KMS-11 (cell line): ENCODE measurements at regions not wholly inside any gene's neighbourhood (a gene's known extent, or its start where the extent isn't known, plus 50 kb on each side); places are given as distances from the start of the nearest gene placed in this dataset.

Source experiments
- H2AFZ ChIP-seq: fragments of 200-600 bp; sonication (generic); 2 replicates; pipeline ENCODE4 v1.6.1; 2016; ENCODE audit warnings: antibody characterized with exemption, mixed run types, low read depth
- H3K27ac ChIP-seq: fragments of 200-600 bp; sonication (generic); 2 replicates; pipeline ENCODE4 v1.6.1; 2016; ENCODE audit warnings: mild to moderate bottlenecking, mixed run types
- H3K27me3 ChIP-seq: fragments of 200-600 bp; sonication (generic); 2 replicates; pipeline ENCODE4 v1.6.1; 2017; ENCODE audit warnings: mild to moderate bottlenecking, low read depth, mixed run types, moderate library complexity; ENCODE audit not compliant: insufficient read depth
- H3K36me3 ChIP-seq: fragments of 200-600 bp; sonication (generic); 2 replicates; pipeline ENCODE4 v1.6.1; 2017; ENCODE audit warnings: mild to moderate bottlenecking, mixed run types; ENCODE audit not compliant: insufficient read depth
- H3K4me1 ChIP-seq: fragments of 200-600 bp; sonication (generic); 2 replicates; pipeline ENCODE4 v1.6.1; 2016; ENCODE audit warnings: mild to moderate bottlenecking, low read depth, mixed run types; ENCODE audit not compliant: poor library complexity, severe bottlenecking
- H3K4me2 ChIP-seq: fragments of 200-600 bp; sonication (generic); 2 replicates; pipeline ENCODE4 v1.7.0; 2016; ENCODE audit warnings: mild to moderate bottlenecking, mixed run types
- H3K4me3 ChIP-seq: fragments of 200-600 bp; sonication (generic); IDR thresholded peaks from 2 replicates; pipeline ENCODE4 v1.6.1; 2017; ENCODE audit warnings: low read depth, low read length, mixed read lengths; ENCODE audit not compliant: insufficient read depth
- H3K79me2 ChIP-seq: fragments of 200-600 bp; sonication (generic); 2 replicates; pipeline ENCODE4 v1.6.1; 2016; ENCODE audit warnings: low read depth, mixed run types; ENCODE audit not compliant: insufficient read depth
- H3K9ac ChIP-seq: fragments of 200-600 bp; sonication (generic); 2 replicates; pipeline ENCODE4 v1.6.1; 2016; ENCODE audit warnings: mild to moderate bottlenecking, mixed run types
- H4K20me1 ChIP-seq: fragments of 200-600 bp; sonication (generic); 2 replicates; pipeline ENCODE4 v1.6.1; 2016; ENCODE audit warnings: mild to moderate bottlenecking, mixed run types; ENCODE audit not compliant: insufficient read depth
- TF ChIP-seq, protein P1 (sequence below): fragments of 200-600 bp; sonication (generic); conservative IDR thresholded peaks from 2 replicates; pipeline ENCODE4 v1.6.1; 2017; ENCODE audit warnings: low read depth, mild to moderate bottlenecking, antibody characterized with exemption, low read length, moderate library complexity, mixed read lengths

DNA sequence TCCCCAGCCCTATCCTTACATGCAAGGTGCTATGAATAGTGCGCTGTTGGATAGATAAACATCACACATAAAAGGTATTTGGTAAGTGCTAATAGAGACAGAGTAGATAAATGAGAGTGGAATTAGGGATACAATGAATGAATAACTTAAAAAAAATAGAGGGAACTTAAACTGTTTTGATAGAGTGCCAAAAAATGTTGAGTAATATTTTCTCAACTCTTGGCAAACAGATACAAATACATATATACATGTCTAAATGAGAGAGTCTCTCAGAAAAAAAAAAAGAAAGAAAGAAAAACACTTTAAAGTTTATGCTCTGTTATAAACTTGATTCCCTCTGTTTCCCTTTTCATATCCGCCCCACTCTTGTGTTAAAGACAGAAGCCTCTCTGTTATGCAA, 667.4 kb downstream of the ROBO2 start:
- Histone ChIP-seq H4K20me1 (no peaks in the 10 kb centered on the region), H3K4me1 (no peaks in the 10 kb centered on the region), H3K79me2 (no peaks in the 10 kb centered on the region), H3K4me3 (no peak overlapping the region), H3K4me2 (no peak overlapping the region), H2AFZ (no peak overlapping the region), H3K27me3 (no peaks in the 10 kb centered on the region), H3K27ac (no peak overlapping the region), H3K9ac (no peak overlapping the region), H3K36me3 (no peaks in the 10 kb centered on the region)
- TF ChIP-seq, protein P1, sequence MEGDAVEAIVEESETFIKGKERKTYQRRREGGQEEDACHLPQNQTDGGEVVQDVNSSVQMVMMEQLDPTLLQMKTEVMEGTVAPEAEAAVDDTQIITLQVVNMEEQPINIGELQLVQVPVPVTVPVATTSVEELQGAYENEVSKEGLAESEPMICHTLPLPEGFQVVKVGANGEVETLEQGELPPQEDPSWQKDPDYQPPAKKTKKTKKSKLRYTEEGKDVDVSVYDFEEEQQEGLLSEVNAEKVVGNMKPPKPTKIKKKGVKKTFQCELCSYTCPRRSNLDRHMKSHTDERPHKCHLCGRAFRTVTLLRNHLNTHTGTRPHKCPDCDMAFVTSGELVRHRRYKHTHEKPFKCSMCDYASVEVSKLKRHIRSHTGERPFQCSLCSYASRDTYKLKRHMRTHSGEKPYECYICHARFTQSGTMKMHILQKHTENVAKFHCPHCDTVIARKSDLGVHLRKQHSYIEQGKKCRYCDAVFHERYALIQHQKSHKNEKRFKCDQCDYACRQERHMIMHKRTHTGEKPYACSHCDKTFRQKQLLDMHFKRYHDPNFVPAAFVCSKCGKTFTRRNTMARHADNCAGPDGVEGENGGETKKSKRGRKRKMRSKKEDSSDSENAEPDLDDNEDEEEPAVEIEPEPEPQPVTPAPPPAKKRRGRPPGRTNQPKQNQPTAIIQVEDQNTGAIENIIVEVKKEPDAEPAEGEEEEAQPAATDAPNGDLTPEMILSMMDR = no peak

DNA sequence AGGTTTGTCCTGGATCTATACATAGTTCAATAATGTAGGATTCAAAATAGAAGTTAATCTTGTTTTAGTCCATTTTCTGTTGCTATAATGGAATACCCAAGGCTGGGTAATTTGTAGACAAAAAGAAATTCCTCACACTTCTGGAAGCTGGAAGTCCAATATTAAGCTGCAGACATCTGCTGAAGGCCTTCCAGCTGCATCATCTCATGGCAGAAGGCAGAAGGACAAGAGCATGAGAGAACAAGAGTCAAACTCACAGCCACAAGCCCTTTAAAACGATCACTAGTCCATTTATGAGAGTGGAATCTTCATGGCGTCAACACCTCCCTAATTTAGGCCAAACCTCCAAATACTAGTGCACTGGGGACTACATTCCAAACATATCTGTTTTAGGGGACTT, 669.3 kb downstream of the ROBO2 start:
- H3K27ac ChIP-seq = no peak overlapping the region
- no peaks in the 10 kb centered on the region for H3K27me3 ChIP-seq
- TF ChIP-seq, protein P1 = no peak
- no peak overlapping the region for H3K9ac ChIP-seq
- H3K36me3 ChIP-seq = no peaks in the 10 kb centered on the region
- H2AFZ ChIP-seq = no peak overlapping the region
- H3K4me3 ChIP-seq = no peak overlapping the region
- H3K4me2 ChIP-seq = no peak overlapping the region
- no peaks in the 10 kb centered on the region for H3K79me2 ChIP-seq
- H4K20me1 ChIP-seq = no peaks in the 10 kb centered on the region
- no peaks in the 10 kb centered on the region for H3K4me1 ChIP-seq

DNA sequence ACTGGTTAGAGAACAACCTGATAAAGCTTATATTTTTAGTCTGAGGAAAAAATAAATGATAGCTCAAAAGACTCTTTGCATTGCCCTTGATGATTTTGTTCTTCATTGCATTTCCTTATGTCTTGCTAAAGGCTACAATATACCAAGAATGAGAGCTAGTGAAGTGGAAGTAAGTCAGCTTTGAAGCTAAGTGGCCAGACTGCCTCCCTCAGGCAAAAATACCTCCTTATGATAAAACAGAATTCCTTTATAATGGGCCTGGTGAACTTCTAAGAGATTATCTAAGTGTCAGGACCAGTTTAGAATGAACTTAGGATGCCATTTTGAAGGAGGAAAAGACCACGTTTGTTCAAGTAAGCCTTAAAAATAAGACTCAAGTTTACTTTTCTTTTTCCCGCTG, 678.4 kb downstream of the ROBO2 start:
- Histone ChIP-seq H3K4me3 (no peak overlapping the region), H2AFZ (no peak overlapping the region), H3K27me3 (no peaks in the 10 kb centered on the region), H3K36me3 (no peaks in the 10 kb centered on the region), H4K20me1 (no peaks in the 10 kb centered on the region), H3K27ac (no peak overlapping the region), H3K4me1 (no peaks in the 10 kb centered on the region), H3K4me2 (no peak overlapping the region), H3K9ac (no peak overlapping the region), H3K79me2 (no peaks in the 10 kb centered on the region)
- TF ChIP-seq, protein P1 = no peak

DNA sequence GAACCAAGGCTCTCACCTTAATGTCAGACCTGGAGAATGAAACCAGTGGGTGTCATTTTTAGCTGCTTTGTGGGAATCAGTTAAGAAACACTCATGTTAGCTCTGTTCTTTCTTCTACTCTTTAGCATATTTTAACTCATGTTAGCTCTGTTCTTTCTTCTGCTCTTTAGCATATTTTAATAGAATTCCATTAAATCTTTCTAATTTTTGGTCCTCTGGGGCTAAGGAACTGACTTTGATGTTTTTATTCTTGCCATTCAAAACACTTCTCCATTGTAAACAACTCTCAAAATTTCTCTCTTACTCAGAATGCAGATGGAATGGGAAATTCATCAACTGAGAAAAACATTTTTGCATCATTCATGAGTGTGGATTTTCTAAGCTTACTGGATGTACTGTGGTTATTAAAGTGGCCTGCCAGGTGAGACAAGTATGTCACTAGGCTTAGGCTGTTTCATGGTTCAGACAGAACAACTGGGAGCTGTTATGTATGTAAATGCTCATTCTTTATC, 680.6 kb downstream of the ROBO2 start:
- Histone ChIP-seq H2AFZ (no peak overlapping the region), H3K36me3 (no peaks in the 10 kb centered on the region), H4K20me1 (no peaks in the 10 kb centered on the region), H3K27ac (no peak overlapping the region), H3K4me3 (no peak overlapping the region), H3K27me3 (no peaks in the 10 kb centered on the region), H3K9ac (no peak overlapping the region), H3K79me2 (no peaks in the 10 kb centered on the region), H3K4me1 (no peaks in the 10 kb centered on the region), H3K4me2 (no peak overlapping the region)
- TF ChIP-seq, protein P1 = no peak
